Activated gamma-delta T cell treated with Interleukin-2 at 50 U/mL for 16 hours (primary cell): ENCODE measurements at regions not wholly inside any gene's neighbourhood (a gene's known extent, or its start where the extent isn't known, plus 50 kb on each side); places are given as distances from the start of the nearest gene placed in this dataset.
A peak's percentile ranks its signal among the peaks of the same experiment; 100 is the strongest.
"Not testable (repeated sequence)": the region's sequence is repeated elsewhere in the genome, so short reads cannot be mapped to it uniquely, and the experiment has no call there.

ENCODE experiments used
- DNase-seq: peaks from one replicate; pipeline ENCODE4 v3.0.0-alpha.2; 2020

DNA sequence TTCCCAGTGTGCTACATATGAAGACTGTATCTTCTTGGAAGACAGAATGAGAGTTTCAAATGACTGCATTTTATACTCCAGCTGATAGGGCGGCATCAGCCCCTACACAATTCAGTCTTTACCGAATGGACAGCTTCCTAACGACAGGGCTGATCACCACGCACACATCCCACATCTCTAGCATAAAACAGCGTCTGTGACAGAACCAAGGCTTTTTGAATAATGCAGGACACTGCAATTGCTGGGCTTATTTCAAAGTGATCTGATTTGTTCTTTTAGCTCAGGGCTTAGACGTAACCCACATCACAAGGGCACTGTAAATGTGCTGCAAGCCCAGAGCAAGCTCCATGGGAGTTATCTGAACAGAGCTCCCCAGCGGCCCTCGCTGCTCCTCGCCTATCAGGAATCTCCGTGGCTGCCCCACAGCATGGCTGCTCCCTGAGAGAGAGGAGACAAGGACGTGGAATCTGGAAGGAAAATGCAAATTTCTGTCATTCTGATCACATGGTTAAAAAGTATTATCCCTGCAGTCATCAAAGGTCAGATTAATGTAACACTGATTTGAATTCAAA is 158.5 kb upstream of the ALKAL2 start:
- no peak for DNase-seq

DNA sequence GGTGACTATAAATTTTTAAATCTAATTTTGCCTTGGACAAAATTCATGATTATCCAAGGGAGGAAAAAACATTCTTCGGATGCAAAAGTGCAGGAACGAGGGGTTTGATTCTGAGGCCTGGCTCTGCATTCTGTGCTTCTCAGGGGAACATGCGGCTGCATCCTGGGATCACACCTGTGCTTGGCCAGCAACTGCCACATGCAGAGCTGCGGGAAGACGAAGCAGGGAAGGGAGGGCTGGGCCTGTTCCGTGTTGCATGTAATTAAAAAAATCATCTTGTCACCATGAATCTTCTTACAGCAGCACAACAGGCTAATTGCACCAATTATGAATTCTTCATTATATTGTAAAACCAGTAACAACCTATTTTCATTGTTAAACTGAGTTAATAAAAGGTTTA is 158.0 kb upstream of the ALKAL2 start:
- DNase-seq = no peak

DNA sequence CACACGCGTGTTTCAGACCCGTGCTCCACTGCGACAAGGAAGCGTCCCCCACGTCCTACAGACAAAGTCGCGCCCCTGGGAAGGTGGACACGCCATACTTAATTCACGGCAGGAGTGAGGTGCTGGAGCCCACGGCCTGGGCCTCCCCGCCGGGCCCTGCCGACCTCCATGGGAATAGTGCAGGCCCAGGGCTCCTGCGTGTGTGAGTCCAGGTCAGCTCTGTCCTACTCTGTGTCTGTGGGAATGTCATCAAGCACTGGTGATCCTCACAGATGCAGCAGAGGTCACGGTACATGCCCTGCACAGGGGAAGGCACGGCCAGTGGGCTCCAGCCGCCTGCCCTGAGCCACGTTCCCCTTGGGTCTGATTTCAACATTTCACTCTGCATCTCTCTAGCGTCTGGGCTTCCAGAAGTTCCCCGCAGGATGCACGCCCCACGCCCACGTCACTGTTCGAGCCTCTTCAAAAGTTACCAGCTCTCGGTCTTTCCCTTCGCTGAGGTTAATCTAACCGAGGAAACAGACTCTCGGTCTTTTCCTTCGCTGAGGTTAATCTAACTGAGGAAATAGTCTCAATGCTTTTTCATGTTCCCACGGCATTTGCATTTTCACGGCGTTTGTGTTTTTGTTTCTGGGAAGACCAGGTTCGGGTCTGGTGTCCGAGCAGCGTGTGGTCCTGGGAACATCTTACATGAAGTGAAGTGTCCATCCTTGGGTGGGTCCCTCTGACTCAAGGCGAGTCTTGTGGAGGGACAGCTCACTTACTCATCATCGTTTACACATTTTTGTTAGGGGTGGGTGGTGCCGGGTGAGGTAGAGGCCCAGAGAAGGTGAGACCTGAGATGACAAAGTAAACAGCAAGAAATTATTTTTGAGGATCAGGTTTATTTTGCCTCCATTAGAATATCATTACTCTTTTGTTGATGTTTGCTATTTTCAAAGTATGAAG is 157.3 kb upstream of the ALKAL2 start:
- DNase-seq = peak; percentile 17

DNA sequence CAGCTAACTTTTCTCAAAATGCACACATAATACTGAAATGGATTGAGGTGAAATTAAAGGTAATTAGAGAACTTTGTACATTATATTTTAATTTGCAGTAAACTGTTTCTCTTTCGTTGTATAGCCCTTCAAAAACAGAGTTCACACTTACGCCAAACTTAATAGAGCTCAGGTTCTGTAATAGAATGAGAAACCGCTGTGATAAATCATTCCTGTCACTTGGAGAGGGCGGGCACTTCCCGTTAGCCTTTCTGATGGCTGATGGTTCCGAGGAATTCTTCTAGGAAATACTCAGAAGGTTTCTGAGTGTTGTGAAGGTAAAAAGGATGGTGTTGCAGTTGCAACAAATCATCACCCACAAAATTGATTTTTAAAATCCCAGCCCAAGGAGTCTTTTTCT is 155.8 kb upstream of the ALKAL2 start:
- DNase-seq = no peak

DNA sequence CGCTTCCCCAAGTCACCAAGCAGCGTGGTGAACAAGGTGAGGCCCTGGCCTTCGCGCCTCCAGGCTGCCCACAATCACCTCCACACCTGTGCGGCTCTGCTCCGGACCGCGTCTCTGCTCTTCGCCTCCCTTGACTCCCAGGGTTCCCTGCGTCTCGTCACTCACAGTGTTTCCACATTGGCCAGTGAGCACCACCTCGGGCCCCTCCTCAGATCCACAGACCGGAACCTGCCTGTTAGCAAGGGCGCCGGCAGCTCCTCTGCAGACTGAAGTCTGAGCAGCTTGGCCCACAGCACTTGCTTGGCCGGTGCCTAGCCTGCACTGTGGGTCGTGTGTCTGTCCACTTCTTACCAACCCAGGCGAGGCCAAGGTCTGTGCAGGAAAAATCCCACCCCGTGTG is 155.3 kb upstream of the ALKAL2 start:
- no peak for DNase-seq

DNA sequence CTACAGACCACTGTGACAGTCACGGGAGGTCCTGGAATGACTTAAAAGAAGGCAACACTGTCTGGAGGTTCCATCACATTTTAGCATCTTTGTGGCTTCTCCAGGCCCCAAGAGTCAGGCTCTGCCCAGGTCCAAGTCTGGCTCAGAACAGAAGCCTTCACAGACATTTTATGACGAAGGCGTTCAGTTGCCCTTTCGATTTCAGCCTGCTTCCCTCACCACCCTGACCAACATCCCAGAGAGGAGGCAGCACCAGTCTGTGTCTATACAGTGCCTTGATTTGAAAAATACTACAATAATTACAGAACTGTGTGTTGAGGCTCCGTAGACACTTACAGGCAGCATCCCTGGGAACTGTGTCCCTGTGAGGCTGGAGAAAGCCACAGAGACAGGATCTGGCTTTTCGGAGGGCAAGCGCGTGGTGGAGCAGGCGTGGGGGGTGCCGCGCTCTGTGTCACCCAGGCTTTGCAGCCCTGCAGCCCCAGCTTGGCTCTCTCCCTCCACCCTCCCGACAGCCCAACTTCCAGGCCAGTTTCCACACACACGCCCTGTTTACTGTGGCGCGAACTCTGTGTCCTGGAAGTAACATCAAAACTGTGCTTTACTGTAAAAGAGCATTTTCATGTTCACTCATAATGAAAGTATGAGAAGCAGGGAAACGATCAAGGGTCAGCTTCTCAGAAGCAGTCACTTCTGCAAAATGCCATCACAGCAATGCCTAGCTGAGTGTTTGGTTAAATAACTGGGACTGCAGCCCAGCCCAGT is 153.5 kb upstream of the ALKAL2 start:
- no peak for DNase-seq

DNA sequence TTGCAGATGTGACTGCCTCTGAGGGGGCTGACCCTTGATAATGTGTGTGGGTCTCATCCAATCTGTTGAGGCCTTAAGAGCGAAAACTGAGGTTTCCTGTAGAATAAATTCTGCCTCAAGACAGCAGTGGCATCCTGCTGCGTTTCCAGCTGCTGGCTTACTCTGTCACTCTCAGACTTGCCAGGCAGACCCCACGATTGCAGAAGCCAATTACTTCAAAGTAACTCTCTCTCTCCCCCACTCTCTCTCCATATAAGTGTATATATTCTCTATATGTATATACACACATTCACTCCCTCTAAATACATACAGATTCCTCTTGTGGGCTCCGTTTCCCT is 152.5 kb upstream of the ALKAL2 start:
- DNase-seq = no peak

DNA sequence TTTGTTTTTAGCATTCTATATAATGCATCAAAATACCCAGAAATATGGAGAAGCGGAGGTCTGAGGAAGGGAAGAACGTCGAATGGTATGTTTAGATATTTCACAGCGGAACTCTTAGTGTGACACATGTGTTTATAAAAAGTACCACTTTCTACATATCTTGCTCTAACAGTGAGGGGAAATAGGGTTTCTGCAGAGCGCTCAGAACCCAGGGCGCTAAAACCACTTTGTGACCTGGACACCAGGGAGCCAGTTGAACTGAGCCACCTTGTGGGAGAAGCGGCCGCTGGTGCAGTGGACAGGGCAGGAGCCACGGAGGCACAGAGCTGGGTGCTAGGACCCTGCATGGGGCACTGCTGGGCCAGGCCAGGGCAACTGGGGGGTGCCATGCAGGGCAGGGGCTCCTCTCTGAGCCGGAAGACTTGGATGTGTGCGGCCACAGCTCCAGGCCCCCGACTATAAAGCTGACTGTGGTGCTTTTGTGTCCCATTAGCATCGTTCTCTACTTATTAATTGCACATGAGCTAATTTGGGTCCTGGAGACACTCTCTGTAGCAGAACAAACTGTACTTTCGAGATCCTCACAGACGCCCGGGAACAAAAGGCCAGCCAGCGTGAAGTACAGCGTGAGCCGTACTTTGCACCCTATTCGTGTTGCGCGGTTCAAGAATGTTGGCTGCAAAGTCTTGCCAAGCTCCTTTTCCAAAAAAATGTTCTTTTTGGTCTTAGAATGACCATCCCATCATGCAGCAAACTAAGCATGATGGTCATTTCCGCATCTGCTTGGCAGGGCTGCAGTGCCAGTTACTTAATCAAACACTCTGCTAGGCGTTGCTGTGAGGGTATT is 151.9 kb upstream of the ALKAL2 start:
- DNase-seq = no peak

DNA sequence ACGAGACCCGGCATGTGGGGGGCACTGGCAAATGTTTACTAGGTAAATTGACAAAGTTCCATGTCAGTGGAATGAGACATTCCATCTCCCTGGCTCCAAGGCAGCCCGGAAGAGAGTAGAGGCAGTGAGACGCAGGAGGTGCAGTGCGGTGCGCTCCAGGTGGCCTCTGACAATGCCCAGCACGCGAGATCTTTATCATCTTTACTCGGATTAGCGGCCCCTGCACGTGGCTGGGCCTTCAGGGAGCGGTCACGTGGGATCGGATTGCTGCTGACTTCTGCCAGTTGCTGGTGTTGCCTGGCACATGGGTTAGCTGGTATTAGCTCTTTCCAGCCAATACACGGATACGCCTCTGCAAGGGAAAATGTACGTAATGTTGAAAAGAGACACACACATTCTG is 151.2 kb upstream of the ALKAL2 start:
- no peak for DNase-seq

DNA sequence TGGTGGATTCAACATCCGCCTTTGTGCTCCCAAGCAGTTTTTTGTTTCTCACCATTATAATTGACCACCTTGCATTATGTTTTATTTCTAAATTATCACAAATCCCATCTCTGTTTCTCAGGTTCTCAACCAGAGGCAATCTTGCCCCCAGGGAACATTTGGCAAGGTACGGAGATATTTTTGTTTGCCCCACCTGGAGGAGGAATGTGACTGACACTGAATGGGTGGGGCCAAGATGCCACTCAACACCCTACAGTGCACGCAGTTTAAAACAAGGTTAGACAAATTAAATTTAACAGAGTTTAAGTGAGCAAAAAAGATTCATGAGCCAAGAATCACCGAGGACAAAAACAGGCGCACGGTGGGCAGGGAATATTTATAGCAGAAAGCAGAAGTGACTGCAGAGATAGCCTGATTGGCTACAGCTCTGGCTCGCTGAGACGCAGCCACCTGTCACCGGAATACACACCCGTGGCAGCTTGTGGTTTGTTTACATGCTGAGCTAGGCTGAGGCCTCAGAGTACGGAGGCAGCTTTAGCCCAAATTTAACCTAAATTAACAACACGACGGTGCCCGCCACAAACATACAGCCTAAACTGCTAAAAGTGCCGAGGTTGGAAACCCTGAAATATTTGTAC is 150.0 kb upstream of the ALKAL2 start:
- peak; percentile 74 for DNase-seq

DNA sequence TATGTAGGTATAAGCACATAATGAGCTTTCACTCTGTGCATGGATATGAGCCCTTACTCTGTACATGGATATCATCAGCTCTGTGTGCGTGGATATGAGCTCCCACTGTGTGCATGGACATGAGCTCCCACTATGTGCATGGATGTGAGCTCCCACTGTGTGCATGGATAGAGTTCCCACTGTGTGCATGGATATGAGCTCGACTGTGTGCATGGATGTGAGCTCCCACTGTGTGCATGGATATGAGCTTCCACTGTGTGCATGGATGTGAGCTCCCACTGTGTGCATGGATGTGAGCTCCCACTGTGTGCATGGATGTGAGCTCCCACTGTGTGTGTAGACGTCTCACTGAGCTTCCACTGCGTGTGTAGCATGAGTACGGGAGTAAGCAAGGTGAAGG is 149.3 kb upstream of the ALKAL2 start:
- DNase-seq = no peak

DNA sequence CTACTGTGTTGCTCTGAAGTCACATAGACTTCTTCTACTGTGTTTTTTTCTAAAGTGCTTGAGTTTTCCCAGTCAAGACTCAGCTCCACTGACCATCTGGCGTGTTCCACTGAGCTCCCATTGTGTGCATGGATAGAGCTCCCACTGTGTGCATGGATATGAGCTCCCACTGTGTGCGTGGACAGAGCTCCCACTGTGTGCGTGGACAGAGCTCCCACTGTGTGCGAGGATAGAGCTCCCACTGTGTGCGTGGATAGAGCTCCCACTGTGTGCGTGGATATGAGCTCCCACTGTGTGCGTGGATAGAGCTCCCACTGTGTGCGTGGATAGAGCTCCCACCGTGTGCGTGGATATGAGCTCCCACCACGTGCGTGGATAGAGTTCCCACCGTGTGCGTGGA is 148.3 kb upstream of the ALKAL2 start:
- no peak for DNase-seq

DNA sequence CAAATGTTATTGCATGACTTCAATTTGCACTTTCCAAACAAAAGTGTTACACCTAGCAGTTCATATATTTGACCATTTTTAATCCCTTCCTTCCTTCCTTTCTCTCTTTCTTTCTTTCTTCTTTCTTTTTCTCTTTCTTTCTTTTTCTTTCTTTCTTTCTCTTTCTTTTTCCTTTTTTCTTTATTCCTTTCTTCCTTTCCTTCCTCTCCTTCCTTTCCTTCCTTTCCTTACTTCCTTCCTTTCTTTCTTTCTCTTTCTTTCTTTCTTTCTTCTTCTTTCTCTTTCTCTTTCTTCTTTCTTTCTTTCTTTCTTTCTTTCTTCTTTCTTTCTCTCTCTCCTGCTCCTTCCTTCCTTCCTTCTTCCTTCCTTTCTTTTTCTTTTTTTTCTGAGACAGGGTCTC is 146.7 kb upstream of the ALKAL2 start:
- DNase-seq = no peak

DNA sequence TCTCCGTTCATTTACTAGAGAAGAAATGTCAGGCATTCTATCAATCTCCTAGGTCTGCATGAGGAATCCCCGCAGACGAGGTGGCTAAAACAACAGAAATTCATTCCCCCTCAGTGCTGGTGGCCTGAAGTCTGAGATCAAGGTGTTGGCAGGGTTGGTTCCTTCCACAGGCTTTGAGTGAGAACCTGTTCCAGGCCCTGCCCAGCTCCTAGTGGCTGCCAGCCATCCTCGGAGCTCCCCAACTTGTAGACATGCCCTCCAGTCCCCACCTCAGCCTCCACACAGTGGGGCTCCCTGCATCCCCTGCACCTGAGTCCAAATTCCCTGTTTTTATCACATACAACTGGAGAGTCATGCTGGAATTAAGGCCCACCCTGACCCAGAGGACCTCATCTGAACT is 145.3 kb upstream of the ALKAL2 start:
- no peak for DNase-seq

DNA sequence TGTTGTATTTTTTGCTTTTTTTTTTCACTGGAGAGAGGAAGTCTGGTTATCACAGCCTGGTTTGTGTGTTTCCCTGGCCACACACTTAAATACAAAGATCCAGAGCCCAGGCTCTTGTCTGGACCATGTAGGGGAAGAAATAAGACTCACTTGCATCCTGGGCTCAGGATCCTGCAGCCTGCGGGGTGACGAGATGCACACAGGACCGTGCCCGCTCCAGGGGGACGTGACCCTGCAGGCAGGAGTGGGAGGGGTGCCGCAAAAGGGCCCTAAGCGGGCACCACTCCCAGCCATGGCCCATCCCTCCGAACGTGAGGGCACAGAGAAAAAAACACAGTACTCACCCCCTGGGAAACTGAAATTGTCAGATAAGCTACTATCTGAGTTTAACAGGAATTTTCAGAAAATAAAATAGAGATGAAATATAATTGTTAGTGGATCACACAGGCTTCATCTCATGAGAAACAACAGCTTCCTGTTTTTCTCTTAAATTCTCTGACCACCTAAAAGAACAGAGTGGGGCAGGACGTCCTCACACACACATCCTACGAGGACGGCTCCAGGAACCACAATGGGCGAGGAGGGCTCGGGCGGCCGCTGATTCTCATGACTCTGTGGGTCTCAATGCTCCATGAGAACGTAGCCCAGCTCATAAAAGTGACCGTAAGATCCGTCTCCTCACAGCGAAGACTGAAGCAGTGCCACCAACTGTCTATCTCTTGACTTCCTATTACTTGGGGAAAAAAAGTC is 142.6 kb upstream of the ALKAL2 start:
- DNase-seq = peak; percentile 17

DNA sequence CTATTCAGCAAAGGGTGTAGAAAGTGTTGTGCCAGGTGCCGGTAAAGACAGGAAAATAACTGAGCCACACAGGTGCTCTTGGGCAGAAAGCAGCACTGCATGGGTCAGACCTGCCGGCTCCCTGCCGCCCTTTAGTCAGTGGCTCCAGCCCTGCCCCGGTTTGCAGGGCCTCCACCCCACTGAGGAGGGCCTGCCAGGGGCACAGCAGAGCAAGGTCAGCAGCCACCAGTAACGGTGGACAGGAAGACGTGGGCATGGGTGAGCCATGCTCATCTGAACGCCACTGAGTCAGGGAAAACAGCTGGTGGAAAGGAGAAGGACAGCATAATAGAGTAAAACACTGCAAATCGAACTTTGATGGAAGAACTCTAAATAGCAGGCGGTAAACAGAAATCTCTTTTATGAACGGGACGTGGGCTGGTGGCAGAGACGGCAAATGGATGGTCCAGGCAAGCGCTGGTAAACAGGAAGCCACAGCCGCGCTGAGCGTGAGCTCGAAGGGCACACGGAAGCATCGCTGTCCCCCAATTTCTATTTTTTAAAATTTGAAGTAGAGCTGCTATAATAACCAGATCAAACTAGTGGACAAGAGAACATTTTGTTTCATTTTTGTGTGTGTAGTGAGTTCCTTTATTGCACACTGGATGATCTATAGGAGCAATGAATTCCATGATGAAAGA is 141.8 kb upstream of the ALKAL2 start:
- DNase-seq = peak; percentile 45

DNA sequence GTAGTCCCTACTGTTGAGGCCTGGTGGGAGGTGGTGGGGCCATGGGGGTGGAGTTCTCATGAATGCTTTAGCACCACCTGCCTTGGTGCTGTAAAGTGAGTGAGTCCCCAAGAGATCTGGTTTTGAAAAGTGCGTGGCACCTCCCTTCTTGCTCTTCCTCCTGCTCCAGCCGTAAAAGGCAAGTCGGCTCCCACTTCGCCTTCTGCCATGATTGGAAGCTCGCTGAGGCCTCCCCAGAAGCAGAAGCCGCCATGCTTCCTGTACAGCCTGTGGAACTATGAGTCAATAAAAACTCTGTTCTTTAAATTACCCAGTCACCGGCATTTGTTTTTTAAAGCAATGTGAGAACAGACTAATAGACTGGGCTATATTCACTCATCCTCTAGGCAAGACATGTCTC is 141.3 kb upstream of the ALKAL2 start:
- DNase-seq = no peak

DNA sequence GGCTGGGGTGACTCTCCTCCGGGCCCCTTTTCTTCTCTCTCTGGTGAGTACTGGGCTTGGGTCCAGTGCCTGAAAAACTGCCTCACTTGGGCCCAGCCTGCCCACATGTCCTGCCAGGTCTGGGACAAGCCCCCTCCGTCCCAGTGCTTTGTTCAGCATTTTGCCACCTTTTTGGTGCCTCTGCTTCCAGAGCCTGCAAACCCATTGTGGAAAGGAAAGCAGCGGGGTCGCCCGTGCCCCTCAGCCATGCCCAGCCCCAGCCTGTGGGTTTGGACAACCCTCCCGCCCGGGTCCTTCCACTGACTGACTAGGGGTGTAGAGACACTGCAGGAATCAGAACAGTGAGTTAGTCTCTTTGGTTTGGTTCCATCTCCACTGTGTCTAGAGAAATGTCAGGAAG is 140.7 kb upstream of the ALKAL2 start:
- no peak for DNase-seq

DNA sequence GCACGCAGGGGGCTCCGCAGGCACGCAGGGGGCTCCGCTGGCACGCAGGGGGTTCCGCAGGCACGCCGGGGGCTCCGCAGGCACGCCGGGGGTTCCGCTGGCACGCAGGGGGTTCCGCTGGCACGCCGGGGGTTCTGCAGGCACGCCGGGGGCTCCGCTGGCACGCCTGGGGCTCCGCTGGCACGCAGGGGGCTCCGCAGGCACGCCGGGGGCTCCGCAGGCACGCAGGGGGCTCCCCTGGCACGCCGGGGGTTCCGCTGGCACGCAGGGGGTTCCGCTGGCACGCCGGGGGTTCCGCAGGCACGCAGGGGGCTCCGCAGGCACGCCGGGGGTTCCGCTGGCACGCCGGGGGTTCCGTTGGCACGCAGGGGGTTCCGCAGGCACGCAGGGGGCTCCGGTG is 138.8 kb upstream of the ALKAL2 start:
- DNase-seq = not testable (repeated sequence)

DNA sequence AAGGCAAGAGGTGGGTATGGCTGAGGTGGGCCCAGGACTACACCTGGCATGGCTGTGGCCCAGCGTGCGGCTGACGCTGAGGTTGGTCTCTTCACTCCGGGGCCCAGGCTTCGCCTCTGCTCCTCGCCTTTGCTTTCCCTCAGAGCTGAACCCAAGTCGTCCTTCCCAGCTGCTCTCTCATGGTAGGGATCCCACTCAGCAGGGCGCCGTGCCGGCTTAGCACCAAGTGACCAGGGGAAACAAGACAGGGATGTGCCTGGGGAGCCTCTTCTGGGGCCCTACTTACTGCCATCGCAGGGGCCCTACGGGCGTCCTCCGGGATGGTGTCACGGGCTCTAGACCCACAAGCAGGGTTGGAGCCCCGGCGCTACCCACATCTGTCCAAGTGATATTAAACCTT is 138.1 kb upstream of the ALKAL2 start:
- no peak for DNase-seq

DNA sequence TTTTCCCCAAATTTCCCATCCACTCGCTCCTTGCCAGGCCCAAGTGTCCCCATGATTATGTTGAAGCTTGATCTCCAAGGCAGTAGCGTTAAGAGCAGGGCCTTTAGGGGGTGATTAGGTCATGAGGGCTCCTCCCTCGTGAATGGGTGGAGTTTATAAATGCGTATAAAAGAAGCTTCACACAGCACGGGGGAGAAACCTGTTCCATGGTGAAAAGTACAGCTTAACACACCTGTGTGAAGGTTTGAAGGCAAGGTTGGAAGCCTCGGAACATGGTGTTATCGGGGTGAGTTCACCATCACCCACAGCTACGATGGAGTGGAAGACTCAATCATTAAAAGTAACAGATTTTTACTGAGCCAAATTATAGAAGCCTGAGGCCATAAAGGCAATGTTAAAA is 137.4 kb upstream of the ALKAL2 start:
- no peak for DNase-seq
